DND-41 (cell line): ENCODE measurements at regions not wholly inside any gene's neighbourhood (a gene's known extent, or its start where the extent isn't known, plus 50 kb on each side); places are given as distances from the start of the nearest gene placed in this dataset.

Source experiments
- EZH2 ChIP-seq: IDR thresholded peaks from 3 replicates; pipeline ENCODE4 v1.6.1; 2012; ENCODE audit warnings: borderline replicate concordance, low read depth, mild to moderate bottlenecking, moderate library complexity, low read length, inconsistent platforms; ENCODE audit not compliant: severe bottlenecking
- TF ChIP-seq, protein P1 (sequence below): IDR thresholded peaks from 2 replicates; pipeline ENCODE4 v1.5.1; 2012; ENCODE audit warnings: borderline replicate concordance, low read length, moderate library complexity, mild to moderate bottlenecking; ENCODE audit not compliant: poor library complexity, severe bottlenecking; ENCODE audit errors: extremely low read depth

DNA sequence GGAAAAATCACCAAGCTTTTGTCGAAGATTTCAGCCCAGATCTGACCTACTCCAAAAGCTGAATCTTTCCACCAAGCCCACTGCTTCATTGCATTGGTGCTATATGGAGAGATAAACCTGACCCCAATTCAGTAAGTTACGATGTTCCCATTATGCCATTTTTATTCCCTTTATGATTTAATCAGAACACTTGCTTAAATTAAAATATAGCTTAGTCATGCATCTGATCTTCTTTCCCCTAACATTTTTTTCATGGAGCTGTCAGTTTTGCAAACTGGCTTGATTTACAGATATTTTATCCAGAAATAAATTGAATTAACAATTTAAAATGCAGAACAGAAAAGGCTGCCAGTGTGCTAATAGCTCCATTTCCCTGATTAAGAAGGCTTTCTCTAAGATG is 503.5 kb upstream of the C1orf87 start:
- TF ChIP-seq, protein P1, sequence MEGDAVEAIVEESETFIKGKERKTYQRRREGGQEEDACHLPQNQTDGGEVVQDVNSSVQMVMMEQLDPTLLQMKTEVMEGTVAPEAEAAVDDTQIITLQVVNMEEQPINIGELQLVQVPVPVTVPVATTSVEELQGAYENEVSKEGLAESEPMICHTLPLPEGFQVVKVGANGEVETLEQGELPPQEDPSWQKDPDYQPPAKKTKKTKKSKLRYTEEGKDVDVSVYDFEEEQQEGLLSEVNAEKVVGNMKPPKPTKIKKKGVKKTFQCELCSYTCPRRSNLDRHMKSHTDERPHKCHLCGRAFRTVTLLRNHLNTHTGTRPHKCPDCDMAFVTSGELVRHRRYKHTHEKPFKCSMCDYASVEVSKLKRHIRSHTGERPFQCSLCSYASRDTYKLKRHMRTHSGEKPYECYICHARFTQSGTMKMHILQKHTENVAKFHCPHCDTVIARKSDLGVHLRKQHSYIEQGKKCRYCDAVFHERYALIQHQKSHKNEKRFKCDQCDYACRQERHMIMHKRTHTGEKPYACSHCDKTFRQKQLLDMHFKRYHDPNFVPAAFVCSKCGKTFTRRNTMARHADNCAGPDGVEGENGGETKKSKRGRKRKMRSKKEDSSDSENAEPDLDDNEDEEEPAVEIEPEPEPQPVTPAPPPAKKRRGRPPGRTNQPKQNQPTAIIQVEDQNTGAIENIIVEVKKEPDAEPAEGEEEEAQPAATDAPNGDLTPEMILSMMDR = no peak
- no peak for TF ChIP-seq EZH2
